ENCODE measurements at regions not wholly inside any gene's neighbourhood (a gene's known extent, or its start where the extent isn't known, plus 50 kb on each side); places are given as distances from the start of the nearest gene placed in this dataset.

DNA sequence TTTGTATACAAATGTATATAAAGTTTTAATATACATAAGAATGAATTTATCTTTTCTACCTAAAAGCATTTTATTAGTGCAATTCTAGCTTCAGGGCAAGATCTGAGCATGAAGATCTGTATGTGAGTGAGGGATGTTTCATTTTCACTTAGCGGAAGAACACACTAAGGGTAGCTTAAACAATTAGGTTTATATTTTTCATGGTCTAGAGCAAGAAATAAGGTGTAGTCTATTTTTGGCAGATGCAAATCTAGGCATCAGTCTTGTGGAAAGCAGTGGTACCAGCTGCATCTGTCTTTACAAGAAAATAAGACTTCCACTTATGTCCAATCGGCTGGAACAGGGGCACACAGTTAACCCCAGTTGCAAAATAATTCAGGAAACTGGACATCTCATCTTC, 433.3 kb downstream of the ADAM29 start:
- Histone ChIP-seq H3K9me2 (ENCODE audit: insufficient read depth, low read length) (no peaks in the 10 kb centered on the region), H3K4me1 (ENCODE audit: insufficient read depth, low read length, poor library complexity, severe bottlenecking) (peaks cover 25% of the 10 kb centered on the region), H3K9me3 (ENCODE audit: low read length) (peaks cover 21% of the 10 kb centered on the region; the same call in 1 of the 2 replicates), H4K20me1 (ENCODE audit: insufficient read depth, low read length) (no peaks in the 10 kb centered on the region), H3K27ac (ENCODE audit: low read depth, low read length, poor library complexity, severe bottlenecking) (peak overlapping the region; percentile 73), H2AFZ (ENCODE audit: low read length) (peak overlapping the region; percentile 72; the same call in 1 of the 2 replicates), H3K36me3 (ENCODE audit: insufficient read depth, low read length) (peaks cover 4% of the 10 kb centered on the region), H3K4me3 (ENCODE audit: low read depth, low read length, poor library complexity, severe bottlenecking) (peak overlapping the region; percentile 37), H3K4me2 (ENCODE audit: low read length) (peak overlapping the region; percentile 65), H3K79me2 (ENCODE audit: insufficient read depth, low read depth, low read length) (no peaks in the 10 kb centered on the region)
- no TSS peak for BruUV-seq (replicated peaks)
- ChIA-PET POLR2A (interaction anchor here (0.6 to 3.6 kb wide), 9 partner anchors 8 to 79 kb away, joined by 4 to 22 read pairs (median 5); no protein-coding TSS in a partner anchor), CTCF (ENCODE audit: unreplicated experiment) (no interaction called here)
- peak; percentile 84 for DNase-seq (ENCODE audit: low spot score)
- no peak for TF ChIP-seq EZH2phosphoT487 (IDR thresholded peaks at IDR 0.05; ENCODE audit: borderline replicate concordance, low read depth, low read length)
- TF ChIP-seq, protein P1, sequence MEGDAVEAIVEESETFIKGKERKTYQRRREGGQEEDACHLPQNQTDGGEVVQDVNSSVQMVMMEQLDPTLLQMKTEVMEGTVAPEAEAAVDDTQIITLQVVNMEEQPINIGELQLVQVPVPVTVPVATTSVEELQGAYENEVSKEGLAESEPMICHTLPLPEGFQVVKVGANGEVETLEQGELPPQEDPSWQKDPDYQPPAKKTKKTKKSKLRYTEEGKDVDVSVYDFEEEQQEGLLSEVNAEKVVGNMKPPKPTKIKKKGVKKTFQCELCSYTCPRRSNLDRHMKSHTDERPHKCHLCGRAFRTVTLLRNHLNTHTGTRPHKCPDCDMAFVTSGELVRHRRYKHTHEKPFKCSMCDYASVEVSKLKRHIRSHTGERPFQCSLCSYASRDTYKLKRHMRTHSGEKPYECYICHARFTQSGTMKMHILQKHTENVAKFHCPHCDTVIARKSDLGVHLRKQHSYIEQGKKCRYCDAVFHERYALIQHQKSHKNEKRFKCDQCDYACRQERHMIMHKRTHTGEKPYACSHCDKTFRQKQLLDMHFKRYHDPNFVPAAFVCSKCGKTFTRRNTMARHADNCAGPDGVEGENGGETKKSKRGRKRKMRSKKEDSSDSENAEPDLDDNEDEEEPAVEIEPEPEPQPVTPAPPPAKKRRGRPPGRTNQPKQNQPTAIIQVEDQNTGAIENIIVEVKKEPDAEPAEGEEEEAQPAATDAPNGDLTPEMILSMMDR (conservative IDR thresholded peaks at IDR 0.05; ENCODE audit: low read length): no peak
- intact Hi-C loops (cut with micrococcal nuclease; ENCODE audit: unreplicated experiment): loop anchor here (10.0 kb wide), 1 partner anchor 477 kb away; no protein-coding TSS in a partner anchor

DNA sequence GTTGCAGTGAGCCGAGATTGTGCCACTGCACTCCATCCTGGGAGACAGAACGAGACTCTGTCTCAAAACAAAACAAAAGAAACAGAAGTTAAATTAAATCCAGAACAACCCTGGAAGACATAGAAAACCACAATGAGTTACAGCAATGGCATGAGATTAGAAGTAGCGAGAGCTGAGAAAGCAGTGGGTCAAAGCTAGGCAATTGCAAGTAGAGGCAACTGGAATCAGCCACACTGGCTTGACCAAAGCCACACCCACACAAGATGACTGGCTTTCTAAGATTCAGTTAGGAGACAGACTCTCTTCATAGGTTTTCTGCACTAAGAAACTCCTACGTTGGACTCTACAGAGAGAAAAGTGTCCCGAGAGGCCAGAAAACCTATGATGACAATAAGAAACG, 443.0 kb downstream of the GPM6A start:
- no TSS peak for BruUV-seq (replicated peaks)
- CTCF ChIA-PET (ENCODE audit: unreplicated experiment): no interaction called here
- POLR2A ChIA-PET: interaction anchor here (1.3 kb wide), 1 partner anchor 18 kb away, joined by 5 read pairs; no protein-coding TSS in a partner anchor

DNA sequence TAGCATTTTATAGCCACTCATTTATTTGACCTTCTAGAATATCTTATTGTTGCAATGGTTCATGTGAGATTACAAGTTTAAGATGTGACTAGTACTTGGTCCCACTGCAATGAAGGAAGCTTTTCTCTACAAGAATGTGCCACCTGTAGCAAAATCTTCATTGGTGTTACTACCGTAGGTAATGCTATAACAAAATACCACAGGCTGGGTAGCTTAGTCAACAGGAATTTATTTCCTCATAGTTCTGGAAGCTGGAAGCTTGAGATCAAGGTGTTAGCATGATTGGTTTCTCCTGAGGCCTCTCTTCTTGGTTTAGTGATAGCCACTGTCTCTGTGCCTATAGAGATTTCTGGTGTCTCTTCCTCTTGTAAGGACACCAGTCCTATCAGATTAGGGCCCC, 441.0 kb downstream of the GPM6A start:
- no peaks in the 10 kb centered on the region for H4K20me1 ChIP-seq (ENCODE audit: insufficient read depth, low read length)
- POLR2A ChIA-PET: no interaction called here

More for the DNA sequence above, 443.0 kb downstream of the GPM6A start:
- no peaks in the 10 kb centered on the region for H3K9me3 ChIP-seq (ENCODE audit: low read length)
- no peak overlapping the region for H3K4me2 ChIP-seq (ENCODE audit: low read length)
- no peak overlapping the region for H3K27ac ChIP-seq (ENCODE audit: low read depth, low read length, poor library complexity, severe bottlenecking)
- H3K9me2 ChIP-seq (ENCODE audit: insufficient read depth, low read length): no peaks in the 10 kb centered on the region
- no peaks in the 10 kb centered on the region for H3K4me1 ChIP-seq (ENCODE audit: insufficient read depth, low read length, poor library complexity, severe bottlenecking)
- H3K4me3 ChIP-seq (ENCODE audit: low read depth, low read length, poor library complexity, severe bottlenecking): no peak overlapping the region
- H4K20me1 ChIP-seq (ENCODE audit: insufficient read depth, low read length): no peaks in the 10 kb centered on the region
- intact Hi-C loops (cut with micrococcal nuclease; ENCODE audit: unreplicated experiment): no loop called here
- TF ChIP-seq EZH2phosphoT487 (IDR thresholded peaks at IDR 0.05; ENCODE audit: borderline replicate concordance, low read depth, low read length): no peak
- TF ChIP-seq, protein P1 (conservative IDR thresholded peaks at IDR 0.05; ENCODE audit: low read length): no peak
- no peaks in the 10 kb centered on the region for H3K36me3 ChIP-seq (ENCODE audit: insufficient read depth, low read length)
- no peak for DNase-seq (ENCODE audit: low spot score)
- H3K79me2 ChIP-seq (ENCODE audit: insufficient read depth, low read depth, low read length): no peaks in the 10 kb centered on the region
- 0 out of 2 replicates have a peak overlapping the region, but pooled peaks have one; percentile 5 for H2AFZ ChIP-seq (ENCODE audit: low read length)

More for the DNA sequence above, 441.0 kb downstream of the GPM6A start:
- TF ChIP-seq, protein P1 (conservative IDR thresholded peaks at IDR 0.05; ENCODE audit: low read length): no peak
- TF ChIP-seq EZH2phosphoT487 (IDR thresholded peaks at IDR 0.05; ENCODE audit: borderline replicate concordance, low read depth, low read length): no peak
- CTCF ChIA-PET (ENCODE audit: unreplicated experiment): no interaction called here
- H3K9me3 ChIP-seq (ENCODE audit: low read length): no peaks in the 10 kb centered on the region
- no peaks in the 10 kb centered on the region for H3K79me2 ChIP-seq (ENCODE audit: insufficient read depth, low read depth, low read length)
- intact Hi-C loops (cut with micrococcal nuclease; ENCODE audit: unreplicated experiment): loop anchor here (5.0 kb wide), 1 partner anchor 36 kb away; no protein-coding TSS in a partner anchor
- DNase-seq (ENCODE audit: low spot score): no peak
- peak overlapping the region; percentile 51; the same call in 1 of the 2 replicates for H2AFZ ChIP-seq (ENCODE audit: low read length)
- no peaks in the 10 kb centered on the region for H3K9me2 ChIP-seq (ENCODE audit: insufficient read depth, low read length)
- H3K4me1 ChIP-seq (ENCODE audit: insufficient read depth, low read length, poor library complexity, severe bottlenecking): peaks cover 12% of the 10 kb centered on the region
- no TSS peak for BruUV-seq (replicated peaks)
- no peaks in the 10 kb centered on the region for H3K36me3 ChIP-seq (ENCODE audit: insufficient read depth, low read length)
- H3K4me3 ChIP-seq (ENCODE audit: low read depth, low read length, poor library complexity, severe bottlenecking): no peak overlapping the region
- H3K4me2 ChIP-seq (ENCODE audit: low read length): no peak overlapping the region
- H3K27ac ChIP-seq (ENCODE audit: low read depth, low read length, poor library complexity, severe bottlenecking): no peak overlapping the region

Measured in OCI-LY7 (cell line).